Tibial artery (tissue), 4 donors: ENCODE measurements at regions not wholly inside any gene's neighbourhood (a gene's known extent, or its start where the extent isn't known, plus 50 kb on each side); places are given as distances from the start of the nearest gene placed in this dataset.

ENCODE experiments used
- DNase-seq, 2 donors: peaks; one replicate each; pipeline ENCODE4 v3.0.0-alpha.2; 2019
- H3K27ac ChIP-seq, 2 donors: fragments of 200-600 bp; sonication (generic) in 1 of 2; 1 replicate in 1 of 2; 2 replicates in 1 of 2; pipeline ENCODE4 v1.5.1; 2018 to 2019; ENCODE audit warnings: mild to moderate bottlenecking in 1 of 2
- H3K27me3 ChIP-seq, 2 donors: fragments of 200-600 bp; sonication (generic) in 1 of 2; one replicate each; pipeline versions ENCODE4 v1.5.1 to v1.6.0; 2016 to 2019
- H3K36me3 ChIP-seq, 3 donors: fragments of 200-600 bp; sonication (generic) in 2 of 3; one replicate each; pipeline ENCODE4 v1.5.1; 2016 to 2019; ENCODE audit warnings: mild to moderate bottlenecking in 2 of 3
- H3K4me1 ChIP-seq, 4 donors: fragments of 200-600 bp; sonication (generic) in 2 of 4; 1 replicate in 3 of 4; 2 replicates in 1 of 4; pipeline ENCODE4 v1.5.1; 2016 to 2019
- H3K4me3 ChIP-seq, 2 donors: fragments of 200-600 bp; sonication (generic) in 1 of 2; 1 replicate in 1 of 2; 2 replicates in 1 of 2; pipeline ENCODE4 v1.5.1; 2018 to 2019; ENCODE audit warnings: mild to moderate bottlenecking in 2 of 2
- H3K9me3 ChIP-seq, 3 donors: fragments of 200-600 bp; sonication (generic) in 1 of 3; one replicate each; pipeline ENCODE4 v1.5.1; 2016 to 2019
- CTCF ChIP-seq, 2 experiments: fragments of 200-600 bp in 1 of 2; fragments of 450-650 bp in 1 of 2; IDR thresholded peaks; one replicate each; pipeline ENCODE4 v1.5.1; 2017 to 2019; ENCODE audit warnings: antibody characterized with exemption in 2 of 2, mild to moderate bottlenecking in 1 of 2, moderate library complexity in 1 of 2
- intact Hi-C: fragments of 100-400 bp; cut with DNase I; formaldehyde crosslinking; loops from one replicate; pipeline ENCODE4 v1.15.0; 2023; ENCODE audit warnings: low total_unique reads

- no peak for TF ChIP-seq CTCF (IDR thresholded peaks at IDR 0.05)
- Histone ChIP-seq H3K4me1 (no peaks in the 10 kb centered on the region), H3K4me3 (no peak overlapping the region), H3K27me3 (no peaks in the 10 kb centered on the region), H3K36me3 (no peaks in the 10 kb centered on the region), H3K9me3 (no peaks in the 10 kb centered on the region), H3K27ac (no peak overlapping the region)
- DNase-seq = no peak
- intact Hi-C loops = loop anchor here (10.0 kb wide), 1 partner anchor 61 kb away; no protein-coding TSS in a partner anchor
Measured at GRCh38 chr15:23823508-23823907, 136.4 kb upstream of the NDN start.

DNA sequence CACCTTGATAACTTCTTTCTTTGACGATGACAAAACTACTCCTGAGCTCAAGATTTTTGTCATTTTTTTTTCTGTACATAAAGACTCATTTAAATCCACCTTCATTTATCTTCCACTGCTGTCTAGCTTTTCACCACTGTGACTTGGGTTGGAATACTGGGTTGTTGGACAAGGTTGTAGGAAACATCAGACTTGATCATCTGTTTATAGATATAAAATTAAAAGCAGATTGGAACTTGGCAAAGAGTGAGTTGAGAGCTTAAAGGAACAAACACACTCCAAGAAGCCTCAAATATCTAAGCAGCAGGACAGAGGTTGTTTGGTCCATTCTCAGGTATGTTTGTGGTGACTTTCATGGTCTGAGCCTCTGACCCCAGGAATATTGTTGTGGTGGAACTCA lies 141.7 kb upstream of the NDN start:
- intact Hi-C loops = loop anchor here (10.0 kb wide), 1 partner anchor 56 kb away; no protein-coding TSS in a partner anchor
- H3K36me3 ChIP-seq = no peaks in the 10 kb centered on the region
- no peak overlapping the region for H3K27ac ChIP-seq
- H3K4me3 ChIP-seq = no peak overlapping the region
- H3K27me3 ChIP-seq = no peaks in the 10 kb centered on the region
- no peaks in the 10 kb centered on the region for H3K4me1 ChIP-seq
- H3K9me3 ChIP-seq = no peaks in the 10 kb centered on the region
- TF ChIP-seq CTCF (IDR thresholded peaks at IDR 0.05) = no peak
- no peak for DNase-seq

DNA sequence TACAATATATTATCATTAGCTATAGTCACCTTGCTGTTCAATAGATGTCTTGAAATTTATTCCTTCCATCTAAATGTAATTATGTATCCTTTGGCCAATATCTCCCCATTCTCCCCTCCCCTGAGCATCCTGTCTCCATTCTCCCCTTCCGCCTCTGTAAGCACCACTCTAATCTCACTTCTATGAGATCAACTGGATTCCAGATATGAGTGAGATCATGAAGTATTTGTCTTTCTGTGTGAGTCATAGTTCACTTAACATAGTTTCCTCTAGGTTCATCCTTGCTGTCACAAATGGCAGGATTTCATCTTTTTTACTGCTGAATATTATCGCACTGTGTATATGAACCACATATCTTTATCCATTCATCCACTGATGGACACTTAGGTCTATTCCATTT lies 148.8 kb upstream of the NDN start:
- DNase-seq = no peak
- H3K27ac ChIP-seq = no peak overlapping the region
- TF ChIP-seq CTCF (IDR thresholded peaks at IDR 0.05) = no peak
- H3K27me3 ChIP-seq = no peaks in the 10 kb centered on the region
- intact Hi-C loops = no loop called here
- H3K4me3 ChIP-seq = no peak overlapping the region
- no peaks in the 10 kb centered on the region for H3K4me1 ChIP-seq
- H3K9me3 ChIP-seq = peaks cover 0 to 3% (median 0%) of the 10 kb centered on the region in 3 donors
- no peaks in the 10 kb centered on the region for H3K36me3 ChIP-seq

- DNase-seq = no peak
- Histone ChIP-seq H3K27ac (no peak overlapping the region), H3K9me3 (no peaks in the 10 kb centered on the region), H3K4me3 (no peak overlapping the region), H3K36me3 (no peaks in the 10 kb centered on the region), H3K27me3 (no peaks in the 10 kb centered on the region), H3K4me1 (no peaks in the 10 kb centered on the region)
- TF ChIP-seq CTCF (IDR thresholded peaks at IDR 0.05) = no peak
- intact Hi-C loops = no loop called here
Measured at GRCh38 chr15:23839893-23840474, 152.9 kb upstream of the NDN start.

DNA sequence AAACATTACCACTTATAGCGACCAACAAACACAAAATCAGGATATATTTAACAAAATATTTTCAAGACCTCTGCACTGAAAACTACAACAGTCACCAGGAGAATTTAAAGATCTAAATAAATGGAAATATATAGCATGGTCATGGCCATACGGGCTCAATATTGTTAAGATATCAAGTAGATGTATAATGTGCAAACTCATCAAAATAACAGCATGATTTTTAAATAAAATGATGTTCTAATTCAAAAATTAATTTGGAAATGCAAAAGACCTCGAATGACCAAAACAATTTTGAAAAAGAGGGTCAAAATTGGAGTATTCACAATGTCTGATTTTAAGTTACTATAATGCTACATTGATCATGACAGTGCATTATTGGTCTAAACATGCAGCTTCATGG lies 159.1 kb upstream of the NDN start:
- H3K36me3 ChIP-seq = no peaks in the 10 kb centered on the region
- intact Hi-C loops = no loop called here
- no peaks in the 10 kb centered on the region for H3K4me1 ChIP-seq
- no peaks in the 10 kb centered on the region for H3K27me3 ChIP-seq
- no peak for DNase-seq
- no peaks in the 10 kb centered on the region for H3K9me3 ChIP-seq
- no peak overlapping the region for H3K27ac ChIP-seq
- H3K4me3 ChIP-seq = no peak overlapping the region
- TF ChIP-seq CTCF (IDR thresholded peaks at IDR 0.05) = no peak

- no peak overlapping the region for H3K27ac ChIP-seq
- intact Hi-C loops = no loop called here
- no peaks in the 10 kb centered on the region for H3K4me1 ChIP-seq
- DNase-seq = no peak
- no peaks in the 10 kb centered on the region for H3K27me3 ChIP-seq
- no peaks in the 10 kb centered on the region for H3K9me3 ChIP-seq
- TF ChIP-seq CTCF (IDR thresholded peaks at IDR 0.05) = no peak
- no peaks in the 10 kb centered on the region for H3K36me3 ChIP-seq
- H3K4me3 ChIP-seq = no peak overlapping the region
Measured at GRCh38 chr15:23850666-23851065, 163.6 kb upstream of the NDN start.
